Neural cell (in vitro differentiated cells): ENCODE measurements at regions not wholly inside any gene's neighbourhood (a gene's known extent, or its start where the extent isn't known, plus 50 kb on each side); places are given as distances from the start of the nearest gene placed in this dataset.

ENCODE experiments used
- H2AFZ ChIP-seq: fragments of 200-600, 300-800 bp; sonication (generic), shearing (Covaris generic); 2 replicates; pipeline ENCODE4 v1.6.0; 2014; ENCODE audit warnings: low read depth, mild to moderate bottlenecking, antibody characterized with exemption, low read length, moderate library complexity
- H3F3A ChIP-seq: fragments of 200-600 bp; shearing (Covaris generic); 2 replicates; pipeline ENCODE4 v1.6.1; 2016; ENCODE audit warnings: mild to moderate bottlenecking, moderate library complexity, mixed read lengths, antibody characterized with exemption, low read length; ENCODE audit not compliant: insufficient read depth, poor library complexity, severe bottlenecking
- H3K27ac ChIP-seq: fragments of 200-600, 300-800 bp; sonication (generic), shearing (Covaris generic); 2 replicates; pipeline ENCODE4 v1.5.1; 2014; ENCODE audit warnings: mild to moderate bottlenecking, low read length, moderate library complexity
- H3K27me3 ChIP-seq: fragments of 300-800, 200-600 bp; sonication (generic), shearing (Covaris generic); 2 replicates; pipeline ENCODE4 v1.6.0; 2014; ENCODE audit warnings: mild to moderate bottlenecking, low read depth, low read length, moderate library complexity; ENCODE audit not compliant: insufficient read depth
- H3K36me3 ChIP-seq: fragments of 300-800, 200-600 bp; sonication (generic), shearing (Covaris generic); 2 replicates; pipeline ENCODE4 v1.5.1; 2014; ENCODE audit warnings: mild to moderate bottlenecking, antibody characterized with exemption, low read length, moderate library complexity; ENCODE audit not compliant: insufficient read depth
- H3K4me2 ChIP-seq: fragments of 300-800, 200-600 bp; sonication (generic), shearing (Covaris generic); 2 replicates; pipeline ENCODE4 v1.6.0; 2014; ENCODE audit warnings: mild to moderate bottlenecking, low read length
- H3K4me3 ChIP-seq: fragments of 300-800, 200-600 bp; sonication (generic), shearing (Covaris generic); 2 replicates; pipeline ENCODE4 v1.5.1; 2014; ENCODE audit warnings: mild to moderate bottlenecking, low read length, moderate library complexity
- H3K79me2 ChIP-seq: fragments of 200-600 bp; shearing (Covaris generic); replicated peaks from 2 replicates; pipeline ENCODE4 v1.6.0; 2014; ENCODE audit warnings: mild to moderate bottlenecking, low read length, moderate library complexity; ENCODE audit not compliant: insufficient read depth
- H3K9ac ChIP-seq: fragments of 300-800, 200-600 bp; sonication (generic), shearing (Covaris generic); 2 replicates; pipeline ENCODE4 v1.6.1; 2016; ENCODE audit warnings: mild to moderate bottlenecking, low read length, mixed read lengths
- H3K9me2 ChIP-seq: fragments of 200-600 bp; shearing (Covaris generic); 2 replicates; pipeline ENCODE4 v1.6.1; 2016; ENCODE audit warnings: mild to moderate bottlenecking, low read length, mixed read lengths; ENCODE audit not compliant: insufficient read depth
- H3K9me3 ChIP-seq: fragments of 200-600, 300-800 bp; sonication (generic), shearing (Covaris generic); 2 replicates; pipeline ENCODE4 v1.6.1; 2016; ENCODE audit warnings: mild to moderate bottlenecking, mixed run types, low read length, moderate library complexity, mixed read lengths
- H4K20me1 ChIP-seq: fragments of 200-600 bp; shearing (Covaris generic); 2 replicates; pipeline ENCODE4 v1.6.1; 2016; ENCODE audit warnings: mild to moderate bottlenecking, mixed run types; ENCODE audit not compliant: insufficient read depth
- EP300 ChIP-seq: fragments of 450-650 bp; conservative IDR thresholded peaks from 2 replicates; pipeline ENCODE4 v1.6.1; 2014; ENCODE audit warnings: antibody characterized with exemption, mild to moderate bottlenecking, moderate library complexity; ENCODE audit not compliant: poor library complexity, severe bottlenecking
- EZH2 ChIP-seq: fragments of 200-600, 300-800 bp; shearing (Covaris generic), sonication (generic); IDR thresholded peaks from 2 replicates; pipeline ENCODE4 v1.6.1; 2014; ENCODE audit warnings: antibody characterized with exemption, low read length, borderline replicate concordance, mild to moderate bottlenecking; ENCODE audit not compliant: insufficient read depth, poor library complexity, severe bottlenecking
- MXI1 ChIP-seq: fragments of 450-650 bp; conservative IDR thresholded peaks from 2 replicates; pipeline ENCODE4 v1.6.1; 2014; ENCODE audit warnings: antibody characterized with exemption, mild to moderate bottlenecking; ENCODE audit not compliant: poor library complexity, severe bottlenecking
- POLR2AphosphoS5 ChIP-seq: IDR thresholded peaks from 2 replicates; pipeline ENCODE4 v1.6.1; 2012
- RAD21 ChIP-seq: fragments of 450-650 bp; conservative IDR thresholded peaks from 2 replicates; pipeline ENCODE4 v1.6.1; 2014; ENCODE audit warnings: antibody characterized with exemption, mild to moderate bottlenecking, moderate library complexity
- SMC3 ChIP-seq: fragments of 450-650 bp; conservative IDR thresholded peaks from 2 replicates; pipeline ENCODE4 v1.6.1; 2014; ENCODE audit warnings: antibody characterized with exemption, mild to moderate bottlenecking, moderate library complexity; ENCODE audit not compliant: poor library complexity
- TAF1 ChIP-seq: IDR thresholded peaks from 2 replicates; pipeline ENCODE4 v1.6.1; 2012; ENCODE audit warnings: low read depth
- TF ChIP-seq, protein P1 (sequence below): IDR thresholded peaks from 2 replicates; pipeline ENCODE4 v1.6.1; 2012; ENCODE audit warnings: borderline replicate concordance
- TF ChIP-seq, protein P2 (sequence below): fragments of 450-650 bp; IDR thresholded peaks from 2 replicates; pipeline ENCODE4 v1.5.1; 2014; ENCODE audit warnings: antibody characterized with exemption, mild to moderate bottlenecking, moderate library complexity; ENCODE audit not compliant: poor library complexity, severe bottlenecking

DNA sequence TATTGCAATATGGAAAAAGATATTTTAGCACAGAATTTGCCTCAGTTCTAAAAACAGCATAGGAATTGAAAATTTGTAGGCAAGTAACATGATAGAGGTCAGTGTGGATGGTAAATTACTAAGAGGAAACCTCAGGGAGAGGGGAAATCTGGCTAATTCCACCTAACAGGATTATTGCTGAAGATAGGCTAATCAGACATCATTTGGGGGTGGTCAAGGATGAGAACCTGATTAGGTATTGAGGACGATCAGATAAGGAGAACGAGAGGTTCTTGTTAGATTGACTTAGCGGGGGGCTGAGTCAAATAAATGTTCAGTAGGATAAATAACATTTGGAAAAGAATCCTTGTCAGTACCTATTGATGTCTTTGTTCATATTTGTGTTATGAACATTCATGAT is 543.2 kb upstream of the LRRTM4 start:
- H3K9ac ChIP-seq, result no peak overlapping the region
- no peaks in the 10 kb centered on the region for H4K20me1 ChIP-seq
- no peaks in the 10 kb centered on the region for H3K79me2 ChIP-seq
- H3K27ac ChIP-seq, result no peak overlapping the region
- no peaks in the 10 kb centered on the region for H3K9me2 ChIP-seq
- no peaks in the 10 kb centered on the region for H3F3A ChIP-seq
- no peak overlapping the region for H3K4me2 ChIP-seq
- no peak for TF ChIP-seq EP300
- no peak for TF ChIP-seq POLR2AphosphoS5
- no peak for TF ChIP-seq SMC3
- TF ChIP-seq, protein P1, sequence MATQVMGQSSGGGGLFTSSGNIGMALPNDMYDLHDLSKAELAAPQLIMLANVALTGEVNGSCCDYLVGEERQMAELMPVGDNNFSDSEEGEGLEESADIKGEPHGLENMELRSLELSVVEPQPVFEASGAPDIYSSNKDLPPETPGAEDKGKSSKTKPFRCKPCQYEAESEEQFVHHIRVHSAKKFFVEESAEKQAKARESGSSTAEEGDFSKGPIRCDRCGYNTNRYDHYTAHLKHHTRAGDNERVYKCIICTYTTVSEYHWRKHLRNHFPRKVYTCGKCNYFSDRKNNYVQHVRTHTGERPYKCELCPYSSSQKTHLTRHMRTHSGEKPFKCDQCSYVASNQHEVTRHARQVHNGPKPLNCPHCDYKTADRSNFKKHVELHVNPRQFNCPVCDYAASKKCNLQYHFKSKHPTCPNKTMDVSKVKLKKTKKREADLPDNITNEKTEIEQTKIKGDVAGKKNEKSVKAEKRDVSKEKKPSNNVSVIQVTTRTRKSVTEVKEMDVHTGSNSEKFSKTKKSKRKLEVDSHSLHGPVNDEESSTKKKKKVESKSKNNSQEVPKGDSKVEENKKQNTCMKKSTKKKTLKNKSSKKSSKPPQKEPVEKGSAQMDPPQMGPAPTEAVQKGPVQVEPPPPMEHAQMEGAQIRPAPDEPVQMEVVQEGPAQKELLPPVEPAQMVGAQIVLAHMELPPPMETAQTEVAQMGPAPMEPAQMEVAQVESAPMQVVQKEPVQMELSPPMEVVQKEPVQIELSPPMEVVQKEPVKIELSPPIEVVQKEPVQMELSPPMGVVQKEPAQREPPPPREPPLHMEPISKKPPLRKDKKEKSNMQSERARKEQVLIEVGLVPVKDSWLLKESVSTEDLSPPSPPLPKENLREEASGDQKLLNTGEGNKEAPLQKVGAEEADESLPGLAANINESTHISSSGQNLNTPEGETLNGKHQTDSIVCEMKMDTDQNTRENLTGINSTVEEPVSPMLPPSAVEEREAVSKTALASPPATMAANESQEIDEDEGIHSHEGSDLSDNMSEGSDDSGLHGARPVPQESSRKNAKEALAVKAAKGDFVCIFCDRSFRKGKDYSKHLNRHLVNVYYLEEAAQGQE, result no peak
- no peaks in the 10 kb centered on the region for H3K9me3 ChIP-seq
- H2AFZ ChIP-seq, result no peak overlapping the region
- H3K36me3 ChIP-seq, result no peaks in the 10 kb centered on the region
- no peak overlapping the region for H3K4me3 ChIP-seq
- no peaks in the 10 kb centered on the region for H3K27me3 ChIP-seq

DNA sequence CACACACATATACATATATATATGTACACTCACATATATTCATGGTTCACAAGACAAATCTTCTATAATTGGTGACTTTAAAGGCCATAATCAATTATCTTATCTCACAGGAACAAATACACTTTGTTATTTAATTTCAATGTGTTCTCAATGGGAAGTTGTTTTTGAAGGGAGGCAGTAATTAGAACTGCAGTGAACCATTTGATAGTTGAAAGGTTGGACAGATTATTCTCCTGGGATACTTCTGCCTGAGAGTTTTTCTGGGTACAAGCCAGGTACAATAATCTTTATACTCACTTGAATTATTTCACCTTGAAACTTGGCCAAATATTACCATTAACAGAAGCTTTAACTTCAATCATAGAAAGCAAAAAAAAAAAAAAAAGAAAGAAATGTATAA is 546.6 kb upstream of the LRRTM4 start:
- no peak overlapping the region for H2AFZ ChIP-seq
- no peaks in the 10 kb centered on the region for H4K20me1 ChIP-seq
- H3K27me3 ChIP-seq, result no peaks in the 10 kb centered on the region
- H3K36me3 ChIP-seq, result no peaks in the 10 kb centered on the region
- no peaks in the 10 kb centered on the region for H3F3A ChIP-seq
- no peaks in the 10 kb centered on the region for H3K9me3 ChIP-seq
- H3K9me2 ChIP-seq, result no peaks in the 10 kb centered on the region
- H3K27ac ChIP-seq, result no peak overlapping the region
- H3K9ac ChIP-seq, result no peak overlapping the region
- no peak overlapping the region for H3K4me2 ChIP-seq
- TF ChIP-seq EZH2, result no peak
- TF ChIP-seq, protein P1, result no peak
- TF ChIP-seq POLR2AphosphoS5, result no peak
- no peak for TF ChIP-seq EP300
- no peak for TF ChIP-seq SMC3
- no peak for TF ChIP-seq RAD21
- TF ChIP-seq, protein P2, sequence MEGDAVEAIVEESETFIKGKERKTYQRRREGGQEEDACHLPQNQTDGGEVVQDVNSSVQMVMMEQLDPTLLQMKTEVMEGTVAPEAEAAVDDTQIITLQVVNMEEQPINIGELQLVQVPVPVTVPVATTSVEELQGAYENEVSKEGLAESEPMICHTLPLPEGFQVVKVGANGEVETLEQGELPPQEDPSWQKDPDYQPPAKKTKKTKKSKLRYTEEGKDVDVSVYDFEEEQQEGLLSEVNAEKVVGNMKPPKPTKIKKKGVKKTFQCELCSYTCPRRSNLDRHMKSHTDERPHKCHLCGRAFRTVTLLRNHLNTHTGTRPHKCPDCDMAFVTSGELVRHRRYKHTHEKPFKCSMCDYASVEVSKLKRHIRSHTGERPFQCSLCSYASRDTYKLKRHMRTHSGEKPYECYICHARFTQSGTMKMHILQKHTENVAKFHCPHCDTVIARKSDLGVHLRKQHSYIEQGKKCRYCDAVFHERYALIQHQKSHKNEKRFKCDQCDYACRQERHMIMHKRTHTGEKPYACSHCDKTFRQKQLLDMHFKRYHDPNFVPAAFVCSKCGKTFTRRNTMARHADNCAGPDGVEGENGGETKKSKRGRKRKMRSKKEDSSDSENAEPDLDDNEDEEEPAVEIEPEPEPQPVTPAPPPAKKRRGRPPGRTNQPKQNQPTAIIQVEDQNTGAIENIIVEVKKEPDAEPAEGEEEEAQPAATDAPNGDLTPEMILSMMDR, result no peak
- no peak for TF ChIP-seq TAF1
- TF ChIP-seq MXI1, result no peak
- no peaks in the 10 kb centered on the region for H3K79me2 ChIP-seq
- H3K4me3 ChIP-seq, result no peak overlapping the region
